ENCODE measurements at regions not wholly inside any gene's neighbourhood (a gene's known extent, or its start where the extent isn't known, plus 50 kb on each side); places are given as distances from the start of the nearest gene placed in this dataset.

GRCh38 chr12:103181366-103182152 lies 224.1 kb downstream of the ASCL1 start:
- Mint-ChIP-seq H3K27me3 (peaks cover 2% of the 10 kb centered on the region), H3K36me3 (ENCODE audit: low read depth) (no peaks in the 10 kb centered on the region), H3K4me1 (no peaks in the 10 kb centered on the region), H3K27ac (no peak overlapping the region), H3K4me3 (no peak overlapping the region), H3K9me3 (no peaks in the 10 kb centered on the region)
- intact Hi-C loops (cut with micrococcal nuclease): no loop called here
- no peak for DNase-seq

GRCh38 chr12:103182299-103182698 lies 224.8 kb downstream of the ASCL1 start:
- Mint-ChIP-seq H3K4me3 (no peak overlapping the region), H3K36me3 (ENCODE audit: low read depth) (no peaks in the 10 kb centered on the region)
- intact Hi-C loops (cut with micrococcal nuclease): no loop called here

GRCh38 chr12:103196467-103196866 lies 239.0 kb downstream of the ASCL1 start:
- H3K9me3 Mint-ChIP-seq: peaks cover 8% of the 10 kb centered on the region
- no peak overlapping the region for H3K27ac Mint-ChIP-seq

More at GRCh38 chr12:103182299-103182698, 224.8 kb downstream of the ASCL1 start:
- no peak for DNase-seq
- H3K27me3 Mint-ChIP-seq: peaks cover 2% of the 10 kb centered on the region
- H3K9me3 Mint-ChIP-seq: peaks cover under 1% of the 10 kb centered on the region
- no peaks in the 10 kb centered on the region for H3K4me1 Mint-ChIP-seq
- no peak overlapping the region for H3K27ac Mint-ChIP-seq

GRCh38 chr12:103197725-103198388 lies 240.4 kb downstream of the ASCL1 start:
- intact Hi-C loops (cut with micrococcal nuclease): no loop called here
- H3K4me3 Mint-ChIP-seq: no peak overlapping the region
- DNase-seq: no peak
- no peaks in the 10 kb centered on the region for H3K27me3 Mint-ChIP-seq
- no peaks in the 10 kb centered on the region for H3K36me3 Mint-ChIP-seq (ENCODE audit: low read depth)
- H3K9me3 Mint-ChIP-seq: peaks cover 4% of the 10 kb centered on the region
- no peaks in the 10 kb centered on the region for H3K4me1 Mint-ChIP-seq
- no peak overlapping the region for H3K27ac Mint-ChIP-seq

More at GRCh38 chr12:103196467-103196866, 239.0 kb downstream of the ASCL1 start:
- DNase-seq: no peak
- H3K36me3 Mint-ChIP-seq (ENCODE audit: low read depth): no peaks in the 10 kb centered on the region
- no peaks in the 10 kb centered on the region for H3K4me1 Mint-ChIP-seq
- no peaks in the 10 kb centered on the region for H3K27me3 Mint-ChIP-seq
- intact Hi-C loops (cut with micrococcal nuclease): no loop called here
- H3K4me3 Mint-ChIP-seq: no peak overlapping the region

- no peaks in the 10 kb centered on the region for H3K27me3 Mint-ChIP-seq
- H3K4me1 Mint-ChIP-seq: no peaks in the 10 kb centered on the region
- intact Hi-C loops (cut with micrococcal nuclease): no loop called here
- H3K27ac Mint-ChIP-seq: no peak overlapping the region
- no peaks in the 10 kb centered on the region for H3K36me3 Mint-ChIP-seq (ENCODE audit: low read depth)
- no peak overlapping the region for H3K4me3 Mint-ChIP-seq
- no peak for DNase-seq
- peaks cover 5% of the 10 kb centered on the region for H3K9me3 Mint-ChIP-seq
Observed at GRCh38 chr12:103198499-103198898, 241.0 kb downstream of the ASCL1 start.

GRCh38 chr12:103205906-103206305 lies 248.4 kb downstream of the ASCL1 start:
- intact Hi-C loops (cut with micrococcal nuclease): no loop called here
- no peaks in the 10 kb centered on the region for H3K4me1 Mint-ChIP-seq
- no peak overlapping the region for H3K4me3 Mint-ChIP-seq
- H3K36me3 Mint-ChIP-seq (ENCODE audit: low read depth): no peaks in the 10 kb centered on the region
- peaks cover 14% of the 10 kb centered on the region for H3K9me3 Mint-ChIP-seq
- no peak overlapping the region for H3K27ac Mint-ChIP-seq
- DNase-seq: no peak
- peaks cover 7% of the 10 kb centered on the region for H3K27me3 Mint-ChIP-seq

- Mint-ChIP-seq H3K9me3 (peaks cover 14% of the 10 kb centered on the region), H3K27ac (no peak overlapping the region), H3K4me1 (no peaks in the 10 kb centered on the region), H3K36me3 (ENCODE audit: low read depth) (no peaks in the 10 kb centered on the region), H3K4me3 (no peak overlapping the region), H3K27me3 (peaks cover 7% of the 10 kb centered on the region)
- intact Hi-C loops (cut with micrococcal nuclease): no loop called here
- DNase-seq: no peak
Observed at GRCh38 chr12:103207936-103208335, 250.5 kb downstream of the ASCL1 start.

- H3K9me3 Mint-ChIP-seq: no peaks in the 10 kb centered on the region
- H3K4me3 Mint-ChIP-seq: no peak overlapping the region
- H3K27ac Mint-ChIP-seq: no peak overlapping the region
- no peaks in the 10 kb centered on the region for H3K36me3 Mint-ChIP-seq (ENCODE audit: low read depth)
- intact Hi-C loops (cut with micrococcal nuclease): no loop called here
- no peaks in the 10 kb centered on the region for H3K27me3 Mint-ChIP-seq
- no peak for DNase-seq
- no peaks in the 10 kb centered on the region for H3K4me1 Mint-ChIP-seq
Observed at GRCh38 chr12:103241184-103241583, 254.6 kb downstream of the C12orf42 start.

GRCh38 chr12:103244596-103244995 lies 251.2 kb downstream of the C12orf42 start:
- H3K27ac Mint-ChIP-seq: no peak overlapping the region
- no peaks in the 10 kb centered on the region for H3K27me3 Mint-ChIP-seq
- DNase-seq: no peak
- H3K36me3 Mint-ChIP-seq (ENCODE audit: low read depth): no peaks in the 10 kb centered on the region
- H3K9me3 Mint-ChIP-seq: no peaks in the 10 kb centered on the region
- H3K4me3 Mint-ChIP-seq: no peak overlapping the region
- intact Hi-C loops (cut with micrococcal nuclease): no loop called here
- H3K4me1 Mint-ChIP-seq: no peaks in the 10 kb centered on the region

GRCh38 chr12:103247531-103247930 lies 248.2 kb downstream of the C12orf42 start:
- no peak for DNase-seq
- Mint-ChIP-seq H3K27me3 (no peaks in the 10 kb centered on the region), H3K27ac (no peak overlapping the region), H3K4me3 (no peak overlapping the region), H3K9me3 (peaks cover 10% of the 10 kb centered on the region), H3K4me1 (no peaks in the 10 kb centered on the region), H3K36me3 (ENCODE audit: low read depth) (no peaks in the 10 kb centered on the region)
- intact Hi-C loops (cut with micrococcal nuclease): no loop called here

- Mint-ChIP-seq H3K36me3 (ENCODE audit: low read depth) (no peaks in the 10 kb centered on the region), H3K4me1 (no peaks in the 10 kb centered on the region), H3K4me3 (no peak overlapping the region), H3K9me3 (peaks cover 16% of the 10 kb centered on the region), H3K27ac (no peak overlapping the region), H3K27me3 (no peaks in the 10 kb centered on the region)
- no peak for DNase-seq
- intact Hi-C loops (cut with micrococcal nuclease): no loop called here
Observed at GRCh38 chr12:103249607-103250006, 246.2 kb downstream of the C12orf42 start.

- H3K9me3 Mint-ChIP-seq: peaks cover 16% of the 10 kb centered on the region
- no peaks in the 10 kb centered on the region for H3K27me3 Mint-ChIP-seq
- intact Hi-C loops (cut with micrococcal nuclease): no loop called here
- H3K36me3 Mint-ChIP-seq (ENCODE audit: low read depth): no peaks in the 10 kb centered on the region
- no peaks in the 10 kb centered on the region for H3K4me1 Mint-ChIP-seq
- H3K4me3 Mint-ChIP-seq: no peak overlapping the region
- DNase-seq: no peak
- no peak overlapping the region for H3K27ac Mint-ChIP-seq
Observed at GRCh38 chr12:103250487-103250886, 245.3 kb downstream of the C12orf42 start.

Data from activated CD4-positive, alpha-beta T cell treated with anti-CD3 and anti-CD28 coated beads, Interleukin-2, amount 10 ng/mL, durations not matched to agents 24 days and 14 days (primary cell).